ENCODE measurements at regions not wholly inside any gene's neighbourhood (a gene's known extent, or its start where the extent isn't known, plus 50 kb on each side); places are given as distances from the start of the nearest gene placed in this dataset.

GRCh38 chr16:86110134-86110533, 211.2 kb downstream of the IRF8 start:
- H3K27ac ChIP-seq (ENCODE audit: control insufficient read depth, insufficient read depth, low read length): no peak overlapping the region
- peaks cover 12% of the 10 kb centered on the region for H3K9me3 ChIP-seq (ENCODE audit: control insufficient read depth, low read depth, low read length)
- no peak overlapping the region for H3K4me3 ChIP-seq (ENCODE audit: control insufficient read depth in 2 of 3, extremely low read depth in 1 of 3, insufficient read depth in 2 of 3, low read depth in 1 of 3, low read length in 3 of 3)
- no peak for DNase-seq (ENCODE audit: low read depth, low spot score)
- TF ChIP-seq CTCF (optimal IDR thresholded peaks at IDR 0.05 in 1 of 3, IDR thresholded peaks at IDR 0.05 in 1 of 3, conservative IDR thresholded peaks at IDR 0.05 in 1 of 3; ENCODE audit: extremely low read depth in 1 of 3, insufficient read depth in 2 of 3, low read length in 3 of 3) (no peak), EZH2 (IDR thresholded peaks at IDR 0.05; ENCODE audit: low read length) (no peak)
- H3K9me1 ChIP-seq (ENCODE audit: control insufficient read depth, extremely low read depth, insufficient read depth, low read length): no peaks in the 10 kb centered on the region
- dilution Hi-C loops (cut with MboI; ENCODE audit: extremely low pct_ligation_motif_present, low sequenced_read_pairs): no loop called here
- FAIRE-seq: no peak
- no peaks in the 10 kb centered on the region for H3K79me2 ChIP-seq (ENCODE audit: control insufficient read depth, insufficient read depth, low read length)
- no peak overlapping the region for H3K9ac ChIP-seq (ENCODE audit: control insufficient read depth, extremely low read depth, insufficient read depth, low read length)
- no peak overlapping the region for H2AFZ ChIP-seq (ENCODE audit: control insufficient read depth, low read length)
- H3K4me1 ChIP-seq (ENCODE audit: control insufficient read depth, extremely low read depth, insufficient read depth, low read length): no peaks in the 10 kb centered on the region
- H3K36me3 ChIP-seq (ENCODE audit: control insufficient read depth in 2 of 2, extremely low read depth in 1 of 2, insufficient read depth in 2 of 2, low read length in 2 of 2): no peaks in the 10 kb centered on the region
- no peaks in the 10 kb centered on the region for H4K20me1 ChIP-seq (ENCODE audit: control insufficient read depth, extremely low read depth, insufficient read depth, low read length)
- no peaks in the 10 kb centered on the region for H3K27me3 ChIP-seq (ENCODE audit: control insufficient read depth, extremely low read depth, insufficient read depth, low read length)
- no peak overlapping the region for H3K4me2 ChIP-seq (ENCODE audit: control insufficient read depth, extremely low read depth, insufficient read depth, low read depth, low read length)

GRCh38 chr16:86110726-86111125, 211.8 kb downstream of the IRF8 start:
- Histone ChIP-seq H3K4me2 (ENCODE audit: control insufficient read depth, extremely low read depth, insufficient read depth, low read depth, low read length) (no peak overlapping the region), H3K9ac (ENCODE audit: control insufficient read depth, extremely low read depth, insufficient read depth, low read length) (no peak overlapping the region), H3K9me3 (ENCODE audit: control insufficient read depth, low read depth, low read length) (peaks cover 12% of the 10 kb centered on the region), H3K79me2 (ENCODE audit: control insufficient read depth, insufficient read depth, low read length) (no peaks in the 10 kb centered on the region), H3K36me3 (ENCODE audit: control insufficient read depth in 2 of 2, extremely low read depth in 1 of 2, insufficient read depth in 2 of 2, low read length in 2 of 2) (no peaks in the 10 kb centered on the region), H3K27ac (ENCODE audit: control insufficient read depth, insufficient read depth, low read length) (no peak overlapping the region), H3K4me1 (ENCODE audit: control insufficient read depth, extremely low read depth, insufficient read depth, low read length) (no peaks in the 10 kb centered on the region), H3K4me3 (ENCODE audit: control insufficient read depth in 2 of 3, extremely low read depth in 1 of 3, insufficient read depth in 2 of 3, low read depth in 1 of 3, low read length in 3 of 3) (no peak overlapping the region), H3K9me1 (ENCODE audit: control insufficient read depth, extremely low read depth, insufficient read depth, low read length) (no peaks in the 10 kb centered on the region), H4K20me1 (ENCODE audit: control insufficient read depth, extremely low read depth, insufficient read depth, low read length) (no peaks in the 10 kb centered on the region), H2AFZ (ENCODE audit: control insufficient read depth, low read length) (no peak overlapping the region), H3K27me3 (ENCODE audit: control insufficient read depth, extremely low read depth, insufficient read depth, low read length) (no peaks in the 10 kb centered on the region)
- TF ChIP-seq EZH2 (IDR thresholded peaks at IDR 0.05; ENCODE audit: low read length): no peak
- TF ChIP-seq CTCF (optimal IDR thresholded peaks at IDR 0.05 in 1 of 3, IDR thresholded peaks at IDR 0.05 in 1 of 3, conservative IDR thresholded peaks at IDR 0.05 in 1 of 3; ENCODE audit: extremely low read depth in 1 of 3, insufficient read depth in 2 of 3, low read length in 3 of 3): no peak
- dilution Hi-C loops (cut with MboI; ENCODE audit: extremely low pct_ligation_motif_present, low sequenced_read_pairs): no loop called here
- FAIRE-seq: no peak
- DNase-seq (ENCODE audit: low read depth, low spot score): no peak

Measured in keratinocyte (primary cell).